OCI-M2 (cell line): ENCODE measurements at regions not wholly inside any gene's neighbourhood (a gene's known extent, or its start where the extent isn't known, plus 50 kb on each side); places are given as distances from the start of the nearest gene placed in this dataset.

Experiments used
- DNase-seq: peaks from one replicate; lab custom pipeline; 2025; ENCODE audit not compliant: unreplicated experiment; lab: John Stamatoyannopoulos, UW

DNA sequence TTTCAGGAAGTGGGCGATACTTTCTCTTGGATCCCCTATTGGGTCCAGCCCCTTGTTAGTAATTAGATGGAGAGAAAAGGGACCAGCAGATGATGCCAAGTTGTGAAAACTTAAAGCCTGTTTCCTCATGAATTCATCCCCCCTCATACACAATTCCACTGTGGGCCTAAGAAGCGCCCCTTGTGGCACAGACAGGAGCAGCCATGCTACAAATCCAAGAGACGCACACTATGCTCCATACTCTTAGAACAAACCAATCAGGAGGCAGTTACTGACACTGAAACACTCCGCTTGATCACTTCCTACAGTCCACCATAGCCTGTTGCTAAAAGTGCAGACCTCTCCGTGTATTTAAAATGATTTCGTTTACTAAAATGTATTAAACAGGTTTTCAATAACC, 111.3 kb upstream of the ARRDC4 start:
- no peak for DNase-seq

DNA sequence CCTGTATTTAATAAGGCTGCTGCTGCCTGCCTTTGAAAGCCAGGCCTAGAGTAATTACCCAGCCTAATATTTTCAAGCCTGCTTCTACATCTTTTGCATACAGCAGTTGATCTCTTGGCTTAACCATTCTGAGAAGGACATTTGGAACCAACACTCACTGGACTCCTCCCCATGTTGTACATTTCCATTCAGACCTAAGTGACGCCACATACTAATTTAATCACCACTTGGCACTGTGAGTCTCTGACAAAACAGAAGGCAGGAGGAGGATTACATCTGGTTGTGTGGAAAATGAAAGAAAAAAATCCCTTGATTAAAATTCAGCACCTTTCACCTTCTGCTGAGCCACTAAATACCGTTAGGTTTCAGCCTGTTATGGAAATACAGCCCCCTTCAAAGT, 102.2 kb upstream of the ARRDC4 start:
- no peak for DNase-seq

- no peak for DNase-seq
Measured at GRCh38 chr15:97861529-97862260, 98.8 kb upstream of the ARRDC4 start.

DNA sequence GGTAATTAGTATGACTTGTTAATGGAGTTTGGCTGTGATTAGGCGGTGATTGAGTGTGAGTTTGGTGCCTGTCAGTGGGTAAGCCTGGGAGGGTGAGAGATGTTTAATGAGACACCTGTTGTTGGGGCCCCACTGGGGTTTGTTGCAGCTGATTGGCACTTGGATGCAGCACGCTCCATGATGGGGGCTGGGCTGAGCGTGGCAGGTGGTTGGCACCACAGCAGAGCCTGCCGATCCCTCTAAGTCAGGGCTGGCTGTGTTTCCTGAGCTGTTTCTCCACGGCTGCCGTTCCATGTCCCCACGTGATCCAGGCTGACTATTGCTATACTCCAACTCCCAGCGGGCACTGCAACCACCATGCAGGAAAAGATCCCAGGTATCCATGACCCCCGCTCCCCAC, 93.5 kb upstream of the ARRDC4 start:
- DNase-seq = no peak

- no peak for DNase-seq
Measured at GRCh38 chr15:97867870-97868269, 92.6 kb upstream of the ARRDC4 start.

- DNase-seq = no peak
Measured at GRCh38 chr15:97868981-97869380, 91.5 kb upstream of the ARRDC4 start.

- DNase-seq = no peak
Measured at GRCh38 chr15:97870771-97871170, 89.7 kb upstream of the ARRDC4 start.

DNA sequence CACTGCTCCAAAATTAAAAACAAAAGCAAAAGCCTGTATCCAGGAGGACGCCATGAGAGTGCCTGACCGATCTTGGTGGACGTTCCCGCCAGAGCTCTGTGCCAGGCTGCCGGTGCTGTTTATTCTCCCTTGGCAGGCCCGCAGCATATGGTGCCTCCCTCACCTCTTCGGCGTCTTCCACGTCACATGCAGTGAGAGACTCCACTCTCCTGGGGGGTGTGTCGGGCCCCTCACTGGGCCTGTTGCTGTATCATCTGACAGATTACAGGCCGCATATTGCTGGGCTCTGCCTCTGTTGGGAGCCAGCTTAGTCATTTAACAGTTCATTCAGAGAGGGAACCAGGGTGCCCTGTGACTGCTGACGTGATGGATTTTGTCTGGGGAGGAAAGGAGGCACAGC, 86.4 kb upstream of the ARRDC4 start:
- DNase-seq = no peak

DNA sequence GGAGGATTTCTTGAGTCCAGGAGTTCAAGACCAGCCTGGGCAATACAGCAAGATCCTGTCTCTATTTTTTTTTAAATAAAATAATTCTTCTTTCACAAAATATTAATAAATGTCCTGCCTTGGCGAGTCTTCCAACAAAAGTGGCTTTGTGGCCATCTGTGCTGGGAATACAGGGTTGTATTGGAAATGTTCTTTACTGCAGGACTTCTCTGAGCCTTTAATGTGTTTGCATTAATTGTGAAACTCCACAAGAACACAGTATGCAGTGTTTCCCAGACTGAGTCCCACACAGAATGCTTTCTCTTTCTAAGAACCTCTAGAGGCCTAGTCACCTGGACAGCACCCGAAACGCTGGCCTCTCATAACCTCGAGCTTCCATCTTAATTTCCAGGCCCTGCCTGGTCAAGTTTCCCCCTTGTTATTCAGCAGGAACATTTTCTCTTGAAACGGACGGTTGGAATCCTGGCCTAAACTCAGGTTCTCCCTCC, 85.4 kb upstream of the ARRDC4 start:
- no peak for DNase-seq

DNA sequence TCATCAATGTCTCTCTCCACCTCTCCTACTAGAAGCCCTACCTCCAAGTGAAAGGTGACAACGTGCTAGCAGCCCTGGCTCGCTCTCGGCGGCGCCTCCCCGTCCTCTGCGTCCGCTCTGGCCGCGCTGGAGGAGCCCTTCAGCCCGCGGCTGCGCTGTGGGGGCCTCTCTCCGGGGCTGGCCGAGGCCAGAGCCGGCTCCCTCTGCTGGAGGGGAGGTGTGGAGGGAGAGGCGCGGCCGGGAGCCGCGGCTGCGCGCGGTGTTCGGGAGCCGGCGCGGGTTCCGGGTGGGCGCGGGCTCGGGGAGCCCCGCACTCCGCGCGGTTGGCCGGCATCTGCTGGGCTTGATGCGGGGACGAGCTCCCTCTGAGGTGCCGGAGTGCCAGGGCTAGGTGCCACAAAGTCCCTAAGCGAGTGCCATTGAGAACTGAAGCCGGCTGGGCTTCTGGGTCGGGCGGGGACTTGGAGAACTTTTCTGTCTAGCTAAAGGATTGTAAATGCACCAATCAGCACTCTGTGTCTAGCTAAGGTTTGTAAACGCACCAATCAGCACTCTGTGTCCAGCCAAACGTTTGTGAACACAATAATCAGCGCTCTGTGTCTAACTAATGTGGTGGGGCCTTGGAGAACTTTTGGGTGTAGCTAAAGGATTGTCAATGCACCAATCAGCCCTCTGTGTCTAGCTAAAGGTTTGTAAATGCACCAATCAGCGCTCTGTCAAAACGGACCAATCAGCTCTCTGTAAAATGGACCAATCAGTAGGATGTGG, 84.8 kb upstream of the ARRDC4 start:
- no peak for DNase-seq

DNA sequence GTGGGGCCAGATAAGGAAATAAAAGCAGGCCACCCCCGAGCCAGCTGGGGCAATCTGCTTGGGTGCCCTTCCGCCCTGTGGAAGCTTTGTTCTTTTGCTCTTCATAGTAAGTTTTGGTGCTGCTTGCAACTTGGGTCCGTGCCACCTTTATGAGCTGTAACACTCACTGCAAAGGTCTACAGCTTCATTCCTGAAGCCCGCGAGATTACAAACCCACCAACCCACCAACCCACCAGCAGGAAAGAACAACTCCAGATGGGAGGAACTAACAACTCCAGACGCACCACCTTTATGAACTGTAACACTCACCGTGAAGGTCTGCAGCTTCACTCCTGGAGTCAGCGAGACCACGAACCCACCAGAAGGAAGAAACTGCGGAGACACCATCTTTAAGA, 84.2 kb upstream of the ARRDC4 start:
- no peak for DNase-seq

DNA sequence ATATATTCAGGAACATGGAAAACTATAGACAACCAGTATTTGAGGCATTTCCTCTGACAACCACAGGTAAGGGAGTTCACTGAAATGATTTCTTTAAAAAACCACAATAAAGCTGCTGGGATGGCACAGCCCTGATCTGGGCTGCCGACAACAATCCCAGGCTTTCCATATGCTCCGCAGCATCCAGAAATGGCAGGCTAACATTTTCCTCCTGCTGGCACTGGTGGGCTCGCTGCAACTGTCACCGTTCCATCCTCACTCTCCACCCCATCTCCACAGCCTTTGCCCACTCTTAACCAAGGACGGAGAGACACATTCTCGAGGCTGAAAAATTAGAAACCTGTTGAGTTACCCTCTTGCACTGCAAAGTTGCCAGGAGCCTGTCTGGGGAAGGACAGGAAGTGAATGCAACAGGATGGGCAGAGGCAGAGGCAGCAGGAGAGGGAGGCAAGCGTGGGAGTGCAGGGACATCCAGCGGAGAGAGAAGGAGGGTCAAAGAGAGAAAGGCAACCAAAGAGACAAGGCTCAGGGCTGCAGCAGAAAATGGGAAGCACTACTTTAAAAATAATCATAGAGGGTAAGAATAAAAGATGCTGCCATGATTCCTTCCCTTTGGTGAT, 79.0 kb upstream of the ARRDC4 start:
- DNase-seq = no peak

DNA sequence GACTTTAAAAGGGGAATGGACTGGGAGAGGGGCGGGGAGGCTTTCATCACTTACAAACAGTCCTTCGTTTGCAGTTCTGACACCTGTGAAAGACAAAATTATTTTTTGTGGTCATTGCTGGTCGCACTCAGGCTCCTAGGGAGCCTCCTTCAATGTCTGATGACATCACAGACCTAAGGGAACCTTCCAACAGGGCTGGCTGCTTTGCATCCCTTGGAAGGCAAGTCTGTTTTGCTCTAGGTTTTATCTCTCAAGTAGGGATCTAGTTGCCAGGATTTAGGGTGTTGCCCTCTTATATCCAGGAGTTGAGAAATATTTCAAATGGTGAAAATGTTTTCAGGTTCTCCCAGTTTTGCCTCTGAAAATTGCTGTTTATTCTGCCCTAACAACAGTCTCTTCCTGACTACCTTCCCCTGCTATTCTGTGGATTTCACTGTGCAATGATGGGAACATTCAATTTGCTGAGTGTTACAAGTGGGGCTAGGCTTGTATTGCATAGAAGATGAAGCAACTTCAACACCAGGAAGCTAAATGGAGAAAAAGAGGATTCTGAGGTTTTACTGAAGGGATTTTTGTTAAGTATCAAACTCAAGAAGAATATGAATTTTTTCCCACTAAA, 75.9 kb upstream of the ARRDC4 start:
- DNase-seq = no peak

DNA sequence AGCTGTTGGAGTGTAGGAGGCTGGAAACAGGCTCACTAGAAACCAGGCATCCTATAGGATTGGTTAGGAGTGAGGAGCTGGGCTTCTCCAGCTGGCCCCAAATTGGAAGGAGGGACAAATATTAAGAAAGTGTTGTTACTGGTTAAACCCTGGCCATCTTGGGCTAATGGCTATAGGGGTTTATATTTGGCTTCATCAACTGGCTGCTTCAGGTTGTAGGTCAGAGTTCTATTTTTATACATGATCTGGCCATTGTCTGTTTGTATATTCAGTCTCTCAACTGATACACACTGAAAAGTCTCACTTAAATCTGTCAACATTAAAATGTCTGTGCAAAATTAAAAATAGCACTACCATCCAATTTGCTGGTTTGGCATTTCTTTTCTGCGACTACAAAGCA, 70.2 kb upstream of the ARRDC4 start:
- no peak for DNase-seq

DNA sequence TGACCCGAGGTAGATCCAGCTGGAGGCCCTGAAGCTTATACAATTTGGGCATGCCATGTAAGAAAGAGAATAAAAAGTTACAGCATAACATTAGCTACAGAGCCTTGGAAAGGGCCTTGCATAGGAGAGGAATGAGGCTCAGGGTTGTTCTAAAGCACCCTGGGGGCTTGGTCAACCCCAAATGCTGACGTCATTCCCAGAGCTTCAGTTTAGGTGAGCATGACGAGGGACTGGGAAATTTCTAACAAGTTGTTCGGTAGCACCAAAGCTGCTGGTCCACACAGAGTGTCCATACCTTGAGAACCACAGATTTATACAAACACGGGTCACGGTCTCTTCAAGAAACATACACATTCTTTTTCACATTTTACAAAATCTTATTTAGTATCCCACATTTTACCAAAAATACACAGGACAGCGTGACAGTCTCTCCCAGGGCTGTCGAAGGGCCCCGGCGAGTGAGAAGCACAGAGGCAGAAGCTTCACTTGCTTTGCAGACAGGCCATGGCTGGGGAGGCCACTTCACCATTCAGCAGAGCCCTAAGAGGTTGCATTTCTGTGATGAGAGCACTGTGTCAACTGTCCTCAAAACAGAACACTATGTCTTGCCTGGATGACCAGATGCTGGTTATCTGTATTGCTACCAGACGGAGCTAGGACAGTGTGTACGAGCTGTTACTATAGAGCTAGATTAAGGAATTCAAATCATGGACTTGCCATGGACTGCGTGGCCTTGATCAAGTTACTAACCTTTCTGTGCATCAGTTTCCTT, 68.2 kb upstream of the ARRDC4 start:
- no peak for DNase-seq

DNA sequence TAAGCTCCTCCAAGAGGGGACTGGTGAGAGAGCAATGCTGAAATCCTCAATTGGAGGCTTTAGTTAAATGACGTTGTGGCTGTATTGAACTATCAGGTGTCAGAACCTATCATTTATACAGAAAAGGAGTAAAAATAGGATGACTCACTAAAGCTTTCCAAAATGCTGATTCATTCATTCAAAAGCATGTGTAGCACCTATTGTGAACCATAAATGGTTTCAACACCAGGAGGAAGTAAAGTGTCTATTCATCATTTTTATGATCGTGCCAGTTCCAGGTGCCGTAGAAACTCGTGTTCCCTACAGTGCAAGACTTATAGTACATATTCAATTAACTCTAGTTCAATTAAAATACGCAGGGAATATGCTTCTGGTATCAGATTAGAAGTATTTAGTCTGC, 66.5 kb upstream of the ARRDC4 start:
- DNase-seq = no peak

DNA sequence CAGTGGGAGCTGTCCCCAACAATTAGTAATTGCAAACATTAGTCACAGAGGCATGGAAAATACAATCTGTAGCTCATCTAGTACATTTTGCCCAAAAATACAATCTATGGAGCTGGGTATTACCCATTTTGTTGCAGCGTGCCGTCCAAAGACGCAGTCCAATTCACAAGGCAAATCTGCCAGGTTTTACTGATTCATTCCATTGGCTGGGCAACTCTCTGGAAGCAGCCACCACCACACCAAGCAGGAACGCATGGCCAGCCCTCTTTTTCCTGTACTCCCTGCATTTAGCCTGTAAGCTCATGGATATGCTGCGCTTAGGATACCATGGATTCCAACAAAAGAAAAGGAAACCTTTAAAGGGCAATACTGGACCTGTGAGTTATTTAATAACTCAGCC, 60.5 kb upstream of the ARRDC4 start:
- DNase-seq = no peak

GRCh38 chr15:97902140-97902780, 58.2 kb upstream of the ARRDC4 start:
- DNase-seq = no peak

DNA sequence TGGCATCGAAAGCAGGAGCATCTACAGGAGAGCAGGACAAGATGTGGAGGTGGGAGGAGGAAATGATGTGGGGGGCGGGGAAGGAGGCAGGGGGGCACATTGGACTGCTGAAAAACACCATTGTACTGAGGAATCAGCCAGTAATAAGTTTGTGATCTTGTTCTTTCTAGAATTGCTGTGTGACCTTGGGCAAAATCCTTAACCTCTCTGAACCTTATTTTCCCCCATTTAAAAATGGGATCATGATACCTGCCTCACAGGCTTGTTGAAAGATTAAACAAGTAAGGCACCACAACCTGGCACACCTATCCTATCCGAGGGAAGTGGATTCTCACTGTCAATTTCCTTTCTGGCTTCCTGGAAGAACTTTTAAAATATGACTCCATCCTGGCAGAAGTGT, 56.9 kb upstream of the ARRDC4 start:
- DNase-seq = no peak

- DNase-seq = peak; percentile 14
Measured at GRCh38 chr15:97903971-97904572, 56.4 kb upstream of the ARRDC4 start.
